Liver (tissue), 8 donors: ENCODE measurements at regions not wholly inside any gene's neighbourhood (a gene's known extent, or its start where the extent isn't known, plus 50 kb on each side); places are given as distances from the start of the nearest gene placed in this dataset.

Experiments used
- DNase-seq: peaks from one replicate; pipeline ENCODE4 v3.0.0-alpha.2; 2017; ENCODE audit warnings: low spot score
- H3K27ac ChIP-seq, 2 donors: one replicate each; pipeline ENCODE4 v1.7.0; 2013; ENCODE audit warnings: inconsistent platforms in 2 of 2, low read length in 2 of 2, control low read depth in 1 of 2, low read depth in 1 of 2, mild to moderate bottlenecking in 1 of 2
- H3K27me3 ChIP-seq, 4 donors: one replicate each; pipeline versions ENCODE4 v1.6.1 to v1.7.0; 2013; ENCODE audit warnings: low read length in 3 of 4, inconsistent platforms in 1 of 4, mild to moderate bottlenecking in 1 of 4, moderate library complexity in 1 of 4; ENCODE audit not compliant: control insufficient read depth in 4 of 4, insufficient read depth in 4 of 4
- H3K36me3 ChIP-seq, 4 donors: one replicate each; pipeline versions ENCODE4 v1.6.1 to v1.7.0; 2013; ENCODE audit warnings: low read length in 3 of 4, mild to moderate bottlenecking in 3 of 4, low read depth in 1 of 4, moderate library complexity in 1 of 4; ENCODE audit not compliant: control insufficient read depth in 4 of 4, insufficient read depth in 3 of 4
- H3K4me1 ChIP-seq, 4 donors: one replicate each; pipeline versions ENCODE4 v1.6.1 to v1.7.0; 2013; ENCODE audit warnings: low read length in 3 of 4, mild to moderate bottlenecking in 3 of 4, moderate library complexity in 1 of 4; ENCODE audit not compliant: control insufficient read depth in 4 of 4, insufficient read depth in 4 of 4
- H3K4me3 ChIP-seq, 3 donors: one replicate each; pipeline versions ENCODE4 v1.6.1 to v1.7.0; 2013; ENCODE audit warnings: low read length in 3 of 3, control low read depth in 1 of 3, low read depth in 1 of 3, mild to moderate bottlenecking in 1 of 3
- H3K9ac ChIP-seq, 2 donors: one replicate each; pipeline ENCODE4 v1.7.0; 2013; ENCODE audit warnings: low read length in 2 of 2, mild to moderate bottlenecking in 2 of 2, moderate library complexity in 2 of 2, control low read depth in 1 of 2, low read depth in 1 of 2
- H3K9me3 ChIP-seq, 4 donors: one replicate each; pipeline versions ENCODE4 v1.6.1 to v1.7.0; 2013; ENCODE audit warnings: low read length in 3 of 4; ENCODE audit not compliant: control insufficient read depth in 4 of 4
- ATF3 ChIP-seq: IDR thresholded peaks from 2 replicates; pipeline ENCODE4 v1.6.1; 2016; ENCODE audit warnings: antibody characterized with exemption
- CTCF ChIP-seq: fragments of 150-350 bp; IDR thresholded peaks from 2 replicates; pipeline ENCODE4 v1.5.1; 2017; ENCODE audit warnings: improper control_type of control experiment, low read depth, low read length; ENCODE audit not compliant: missing input control
- FOXA2 ChIP-seq: IDR thresholded peaks from 2 replicates; pipeline ENCODE4 v1.6.1; 2016; ENCODE audit warnings: antibody characterized with exemption
- GABPA ChIP-seq, 2 donors: IDR thresholded peaks in 1 of 2; conservative IDR thresholded peaks in 1 of 2; 2 replicates each; pipeline ENCODE4 v1.6.1; 2016; ENCODE audit warnings: antibody characterized with exemption in 2 of 2, mild to moderate bottlenecking in 1 of 2, moderate library complexity in 1 of 2
- HNF4A ChIP-seq, 2 donors: conservative IDR thresholded peaks; 2 replicates each; pipeline ENCODE4 v1.6.1; 2016; ENCODE audit warnings: antibody characterized with exemption in 2 of 2, mild to moderate bottlenecking in 2 of 2
- HNF4G ChIP-seq: IDR thresholded peaks from 2 replicates; pipeline ENCODE4 v1.6.1; 2016; ENCODE audit warnings: antibody characterized with exemption
- JUND ChIP-seq, 2 donors: IDR thresholded peaks; 2 replicates each; pipeline ENCODE4 v1.6.1; 2016; ENCODE audit warnings: antibody characterized with exemption in 2 of 2
- NR2F2 ChIP-seq: IDR thresholded peaks from 2 replicates; pipeline ENCODE4 v1.6.1; 2016; ENCODE audit warnings: antibody characterized with exemption
- REST ChIP-seq: IDR thresholded peaks from 2 replicates; pipeline ENCODE4 v1.6.1; 2016; ENCODE audit warnings: antibody characterized with exemption, mild to moderate bottlenecking
- RXRA ChIP-seq, 2 donors: IDR thresholded peaks; 2 replicates each; pipeline ENCODE4 v1.6.1; 2017 to 2018; ENCODE audit warnings: antibody characterized with exemption in 2 of 2, mild to moderate bottlenecking in 1 of 2
- SP1 ChIP-seq: IDR thresholded peaks from 2 replicates; pipeline ENCODE4 v1.6.1; 2018; ENCODE audit warnings: antibody characterized with exemption, mild to moderate bottlenecking
- TAF1 ChIP-seq: conservative IDR thresholded peaks from 2 replicates; pipeline ENCODE4 v1.6.1; 2016; ENCODE audit warnings: antibody characterized with exemption, mild to moderate bottlenecking
- YY1 ChIP-seq: IDR thresholded peaks from 2 replicates; pipeline ENCODE4 v1.6.1; 2016; ENCODE audit warnings: antibody characterized with exemption, mild to moderate bottlenecking
- WGBS: extraction: QIAGEN DNeasy Blood & Tissue Kit; methylation state at CpG from one replicate; pipeline ENCODE4 v1.1.7; 2013; 5-methylcytosine and 5-hydroxymethylcytosine counted together
- TF ChIP-seq, protein P1 (sequence below): IDR thresholded peaks from 2 replicates; pipeline ENCODE4 v1.6.1; 2016; ENCODE audit warnings: antibody characterized with exemption
- donor health status: healthy.
- donor health status: healthy.
- donor health status: healthy.
- donor health status: healthy.
- donor health status: healthy.

- no peak for DNase-seq
- Histone ChIP-seq H3K4me1 (no peaks in the 10 kb centered on the region), H3K9ac (no peak overlapping the region), H3K27ac (no peak overlapping the region), H3K36me3 (no peaks in the 10 kb centered on the region), H3K9me3 (no peaks in the 10 kb centered on the region), H3K4me3 (no peak overlapping the region), H3K27me3 (no peaks in the 10 kb centered on the region)
- TF ChIP-seq, protein P1, sequence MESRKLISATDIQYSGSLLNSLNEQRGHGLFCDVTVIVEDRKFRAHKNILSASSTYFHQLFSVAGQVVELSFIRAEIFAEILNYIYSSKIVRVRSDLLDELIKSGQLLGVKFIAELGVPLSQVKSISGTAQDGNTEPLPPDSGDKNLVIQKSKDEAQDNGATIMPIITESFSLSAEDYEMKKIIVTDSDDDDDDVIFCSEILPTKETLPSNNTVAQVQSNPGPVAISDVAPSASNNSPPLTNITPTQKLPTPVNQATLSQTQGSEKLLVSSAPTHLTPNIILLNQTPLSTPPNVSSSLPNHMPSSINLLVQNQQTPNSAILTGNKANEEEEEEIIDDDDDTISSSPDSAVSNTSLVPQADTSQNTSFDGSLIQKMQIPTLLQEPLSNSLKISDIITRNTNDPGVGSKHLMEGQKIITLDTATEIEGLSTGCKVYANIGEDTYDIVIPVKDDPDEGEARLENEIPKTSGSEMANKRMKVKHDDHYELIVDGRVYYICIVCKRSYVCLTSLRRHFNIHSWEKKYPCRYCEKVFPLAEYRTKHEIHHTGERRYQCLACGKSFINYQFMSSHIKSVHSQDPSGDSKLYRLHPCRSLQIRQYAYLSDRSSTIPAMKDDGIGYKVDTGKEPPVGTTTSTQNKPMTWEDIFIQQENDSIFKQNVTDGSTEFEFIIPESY, result no peak
- TF ChIP-seq YY1, result no peak
- TF ChIP-seq HNF4A (conservative IDR thresholded peaks at IDR 0.05), result no peak
- no peak for TF ChIP-seq HNF4G
- TF ChIP-seq TAF1, result no peak
- TF ChIP-seq CTCF, result no peak
- no peak for TF ChIP-seq GABPA (IDR thresholded peaks at IDR 0.05 in 1 of 2, conservative IDR thresholded peaks at IDR 0.05 in 1 of 2)
- whole genome bisulfite sequencing, result 95% methylated on average over 3 of the region's 3 CpGs
Observed at GRCh38 chr17:59454633-59455105, 110.7 kb upstream of the DHX40 start.

- no peaks in the 10 kb centered on the region for H3K4me1 ChIP-seq
- no peak overlapping the region for H3K27ac ChIP-seq
- no peaks in the 10 kb centered on the region for H3K36me3 ChIP-seq
- no peak overlapping the region for H3K4me3 ChIP-seq
- DNase-seq, result no peak
- TF ChIP-seq YY1 (no peak), FOXA2 (no peak), NR2F2 (no peak), ATF3 (no peak), TAF1 (no peak), REST (no peak), JUND (IDR thresholded peaks at IDR 0.05) (no peak), RXRA (IDR thresholded peaks at IDR 0.05) (no peak), HNF4A (conservative IDR thresholded peaks at IDR 0.05) (no peak), SP1 (no peak)
- WGBS, result 91% methylated on average over 7 of the region's 7 CpGs
- H3K9ac ChIP-seq, result no peak overlapping the region
- no peaks in the 10 kb centered on the region for H3K9me3 ChIP-seq
- no peaks in the 10 kb centered on the region for H3K27me3 ChIP-seq
Observed at GRCh38 chr17:59456428-59456827, 109.0 kb upstream of the DHX40 start.
